Type B pancreatic cell (in vitro differentiated cells): ENCODE measurements at regions not wholly inside any gene's neighbourhood (a gene's known extent, or its start where the extent isn't known, plus 50 kb on each side); places are given as distances from the start of the nearest gene placed in this dataset.

Experiments used
- DNase-seq: peaks from one replicate; pipeline ENCODE4 v3.0.0; 2021; ENCODE audit warnings: mixed read lengths; ENCODE audit not compliant: unreplicated experiment; ENCODE audit errors: extremely low spot score
- H3K27ac Mint-ChIP-seq: 2 replicates; pipeline ENCODE4 v1.8.0; 2021; ENCODE audit warnings: mild to moderate bottlenecking, mixed read lengths
- H3K27me3 Mint-ChIP-seq: 2 replicates; pipeline ENCODE4 v1.8.0; 2021; ENCODE audit warnings: mixed read lengths
- H3K36me3 Mint-ChIP-seq: 2 replicates; pipeline ENCODE4 v1.8.0; 2021; ENCODE audit warnings: mixed read lengths
- H3K4me1 Mint-ChIP-seq: one replicate; pipeline ENCODE4 v1.8.0; 2021; ENCODE audit warnings: mixed read lengths; ENCODE audit not compliant: unreplicated experiment
- H3K4me3 Mint-ChIP-seq: 2 replicates; pipeline ENCODE4 v1.8.0; 2021; ENCODE audit warnings: mild to moderate bottlenecking, mixed read lengths
- H3K9me3 Mint-ChIP-seq: 2 replicates; pipeline ENCODE4 v1.8.0; 2021; ENCODE audit warnings: mixed read lengths
- CTCF ChIP-seq: fragments of 200-600 bp; sonication (generic); conservative IDR thresholded peaks from 2 replicates; pipeline ENCODE4 v1.5.0; 2021; ENCODE audit warnings: antibody characterized with exemption, mild to moderate bottlenecking

DNA sequence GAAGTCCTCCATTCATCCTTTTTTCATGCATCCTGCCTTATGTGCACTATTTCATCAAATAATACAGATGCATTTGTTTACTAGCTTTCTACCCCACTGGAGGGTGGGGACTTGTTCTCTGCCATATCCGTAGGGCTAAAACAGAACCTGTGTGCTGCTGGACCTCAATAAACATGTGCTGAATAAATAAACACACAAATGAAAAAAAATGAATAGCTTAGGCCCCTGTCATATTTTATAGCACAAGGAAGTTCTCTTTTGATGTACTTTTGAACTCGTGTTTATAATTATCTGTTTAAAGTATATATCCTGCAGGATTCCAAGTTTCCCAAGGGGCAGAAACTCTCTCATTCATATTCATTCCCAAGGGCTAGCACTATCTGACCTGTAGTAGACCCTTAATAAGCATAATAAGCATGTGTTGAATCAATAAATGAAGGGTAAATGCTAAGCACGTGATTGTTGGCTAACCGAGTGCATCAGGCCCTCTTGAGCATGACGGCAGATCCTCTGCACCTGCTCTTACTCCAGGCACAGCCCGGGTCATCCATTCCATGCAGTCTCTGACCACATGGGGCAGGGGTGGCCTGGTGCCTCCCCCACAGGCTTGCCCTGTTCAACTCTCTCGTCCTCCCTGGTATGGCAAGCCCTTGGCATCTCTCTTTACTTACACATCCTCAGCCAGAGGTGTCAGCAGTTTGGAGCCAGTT lies 474.1 kb upstream of the ZMIZ1 start:
- Mint-ChIP-seq H3K36me3 (no peaks in the 10 kb centered on the region), H3K27ac (no peak overlapping the region), H3K4me1 (peaks cover 5% of the 10 kb centered on the region), H3K27me3 (peaks cover 5% of the 10 kb centered on the region), H3K4me3 (no peak overlapping the region), H3K9me3 (no peaks in the 10 kb centered on the region)
- peak; percentile 24 for DNase-seq
- TF ChIP-seq CTCF: no peak

- TF ChIP-seq CTCF: no peak
- no peak overlapping the region for H3K27ac Mint-ChIP-seq
- no peaks in the 10 kb centered on the region for H3K36me3 Mint-ChIP-seq
- peaks cover 5% of the 10 kb centered on the region for H3K4me1 Mint-ChIP-seq
- H3K9me3 Mint-ChIP-seq: no peaks in the 10 kb centered on the region
- H3K27me3 Mint-ChIP-seq: peaks cover 5% of the 10 kb centered on the region
- DNase-seq: peak; percentile 22
- no peak overlapping the region for H3K4me3 Mint-ChIP-seq
Measured at GRCh38 chr10:78595269-78595619, 473.5 kb upstream of the ZMIZ1 start.

GRCh38 chr10:78596556-78596955 lies 472.2 kb upstream of the ZMIZ1 start:
- no peak for TF ChIP-seq CTCF
- H3K27me3 Mint-ChIP-seq: peaks cover 5% of the 10 kb centered on the region
- DNase-seq: no peak

GRCh38 chr10:78597796-78598555 lies 470.8 kb upstream of the ZMIZ1 start:
- Mint-ChIP-seq H3K36me3 (no peaks in the 10 kb centered on the region), H3K9me3 (no peaks in the 10 kb centered on the region), H3K4me3 (no peak overlapping the region), H3K4me1 (peaks cover 5% of the 10 kb centered on the region), H3K27ac (no peak overlapping the region), H3K27me3 (peaks cover 5% of the 10 kb centered on the region)
- DNase-seq: no peak
- TF ChIP-seq CTCF: no peak

More at GRCh38 chr10:78596556-78596955, 472.2 kb upstream of the ZMIZ1 start:
- Mint-ChIP-seq H3K27ac (no peak overlapping the region), H3K9me3 (no peaks in the 10 kb centered on the region), H3K36me3 (no peaks in the 10 kb centered on the region), H3K4me1 (peaks cover 5% of the 10 kb centered on the region), H3K4me3 (no peak overlapping the region)

GRCh38 chr10:78599122-78599853 lies 469.5 kb upstream of the ZMIZ1 start:
- Mint-ChIP-seq H3K4me1 (peaks cover 5% of the 10 kb centered on the region), H3K9me3 (no peaks in the 10 kb centered on the region), H3K27ac (no peak overlapping the region), H3K4me3 (no peak overlapping the region), H3K27me3 (peaks cover 5% of the 10 kb centered on the region), H3K36me3 (no peaks in the 10 kb centered on the region)
- DNase-seq: no peak
- no peak for TF ChIP-seq CTCF
